ENCODE measurements at regions not wholly inside any gene's neighbourhood (a gene's known extent, or its start where the extent isn't known, plus 50 kb on each side); places are given as distances from the start of the nearest gene placed in this dataset.

GRCh38 chr12:85676816-85677749 is 159.1 kb downstream of the RASSF9 start:
- Histone ChIP-seq H3F3A (ENCODE audit: insufficient read depth) (no peaks in the 10 kb centered on the region), H3K4me2 (ENCODE audit: unreplicated experiment) (no peak overlapping the region), H3K27me3 (replicated peaks; ENCODE audit: insufficient read depth) (no peaks in the 10 kb centered on the region), H4K20me1 (ENCODE audit: insufficient read depth) (no peaks in the 10 kb centered on the region), H3K4me1 (ENCODE audit: insufficient read depth) (no peaks in the 10 kb centered on the region), H3K79me2 (ENCODE audit: insufficient read depth) (no peaks in the 10 kb centered on the region), H3K9me3 (ENCODE audit: low read depth) (no peaks in the 10 kb centered on the region), H3K27ac (no peak overlapping the region), H3K36me3 (ENCODE audit: low read depth) (no peaks in the 10 kb centered on the region), H3K4me3 (no peak overlapping the region), H2AFZ (no peak overlapping the region), H3K9ac (no peak overlapping the region), H3K9me2 (ENCODE audit: insufficient read depth) (no peaks in the 10 kb centered on the region)
- 80 to 82% methylated on average over 4 of the region's 4 CpGs for WGBS, 2 experiments (ENCODE audit: low coverage in 1 of 2, low lambda C conversion rate in 2 of 2, missing lambda C conversion rate in 2 of 2)
- no peak for TF ChIP-seq EZH2 (IDR thresholded peaks at IDR 0.05; ENCODE audit: insufficient read depth, poor library complexity, severe bottlenecking)
- DNase-seq = no peak
- in situ Hi-C loops (cut with MboI) = no loop called here

GRCh38 chr12:85679296-85679695 is 156.9 kb downstream of the RASSF9 start:
- no peaks in the 10 kb centered on the region for H3K79me2 ChIP-seq (ENCODE audit: insufficient read depth)
- H3K36me3 ChIP-seq (ENCODE audit: low read depth) = no peaks in the 10 kb centered on the region
- no peaks in the 10 kb centered on the region for H3K4me1 ChIP-seq (ENCODE audit: insufficient read depth)
- no peaks in the 10 kb centered on the region for H3F3A ChIP-seq (ENCODE audit: insufficient read depth)
- TF ChIP-seq EZH2 (IDR thresholded peaks at IDR 0.05; ENCODE audit: insufficient read depth, poor library complexity, severe bottlenecking) (no peak), EZH2phosphoT487 (IDR thresholded peaks at IDR 0.05; ENCODE audit: insufficient read depth, low read depth) (no peak)
- no peaks in the 10 kb centered on the region for H4K20me1 ChIP-seq (ENCODE audit: insufficient read depth)
- no peak overlapping the region for H3K4me3 ChIP-seq
- no peak overlapping the region for H3K27ac ChIP-seq
- WGBS, 2 experiments (ENCODE audit: low coverage in 1 of 2, low lambda C conversion rate in 2 of 2, missing lambda C conversion rate in 2 of 2) = 86 to 90% methylated on average over 1 of the region's 1 CpG
- no peak overlapping the region for H3K4me2 ChIP-seq (ENCODE audit: unreplicated experiment)
- H3K9me3 ChIP-seq (ENCODE audit: low read depth) = no peaks in the 10 kb centered on the region
- no peaks in the 10 kb centered on the region for H3K27me3 ChIP-seq (replicated peaks; ENCODE audit: insufficient read depth)
- H3K9me2 ChIP-seq (ENCODE audit: insufficient read depth) = no peaks in the 10 kb centered on the region
- no peak overlapping the region for H2AFZ ChIP-seq
- in situ Hi-C loops (cut with MboI) = no loop called here
- H3K9ac ChIP-seq = no peak overlapping the region
- no peak for DNase-seq

GRCh38 chr12:85680881-85681280 is 155.3 kb downstream of the RASSF9 start:
- Histone ChIP-seq H3K9me2 (ENCODE audit: insufficient read depth) (no peaks in the 10 kb centered on the region), H3F3A (ENCODE audit: insufficient read depth) (no peaks in the 10 kb centered on the region), H3K4me3 (no peak overlapping the region), H3K27ac (no peak overlapping the region), H3K79me2 (ENCODE audit: insufficient read depth) (no peaks in the 10 kb centered on the region), H3K9me3 (ENCODE audit: low read depth) (no peaks in the 10 kb centered on the region), H3K36me3 (ENCODE audit: low read depth) (no peaks in the 10 kb centered on the region), H3K9ac (no peak overlapping the region), H2AFZ (no peak overlapping the region), H3K27me3 (replicated peaks; ENCODE audit: insufficient read depth) (no peaks in the 10 kb centered on the region), H3K4me2 (ENCODE audit: unreplicated experiment) (no peak overlapping the region), H3K4me1 (ENCODE audit: insufficient read depth) (no peaks in the 10 kb centered on the region), H4K20me1 (ENCODE audit: insufficient read depth) (no peaks in the 10 kb centered on the region)
- TF ChIP-seq EZH2 (IDR thresholded peaks at IDR 0.05; ENCODE audit: insufficient read depth, poor library complexity, severe bottlenecking) (no peak), EZH2phosphoT487 (IDR thresholded peaks at IDR 0.05; ENCODE audit: insufficient read depth, low read depth) (no peak)
- 30 to 60% methylated on average over 1 of the region's 1 CpG for WGBS, 2 experiments (ENCODE audit: low coverage in 1 of 2, low lambda C conversion rate in 2 of 2, missing lambda C conversion rate in 2 of 2)
- no peak for DNase-seq
- in situ Hi-C loops (cut with MboI) = no loop called here

GRCh38 chr12:85681333-85681732 is 154.9 kb downstream of the RASSF9 start:
- in situ Hi-C loops (cut with MboI) = no loop called here
- Histone ChIP-seq H3K4me1 (ENCODE audit: insufficient read depth) (no peaks in the 10 kb centered on the region), H3K27ac (no peak overlapping the region), H3K79me2 (ENCODE audit: insufficient read depth) (no peaks in the 10 kb centered on the region), H2AFZ (no peak overlapping the region), H3K9me3 (ENCODE audit: low read depth) (no peaks in the 10 kb centered on the region), H3K4me2 (ENCODE audit: unreplicated experiment) (no peak overlapping the region), H3K4me3 (no peak overlapping the region), H3K36me3 (ENCODE audit: low read depth) (no peaks in the 10 kb centered on the region), H3K9me2 (ENCODE audit: insufficient read depth) (no peaks in the 10 kb centered on the region), H3F3A (ENCODE audit: insufficient read depth) (no peaks in the 10 kb centered on the region), H3K9ac (no peak overlapping the region), H3K27me3 (replicated peaks; ENCODE audit: insufficient read depth) (no peaks in the 10 kb centered on the region), H4K20me1 (ENCODE audit: insufficient read depth) (no peaks in the 10 kb centered on the region)
- no peak for DNase-seq
- TF ChIP-seq EZH2phosphoT487 (IDR thresholded peaks at IDR 0.05; ENCODE audit: insufficient read depth, low read depth) (no peak), EZH2 (IDR thresholded peaks at IDR 0.05; ENCODE audit: insufficient read depth, poor library complexity, severe bottlenecking) (no peak)

Data from GM23248 (cell line).